Activated CD8-positive, alpha-beta T cell treated with anti-CD3 and anti-CD28 coated beads for 36 hours (primary cell): ENCODE measurements at regions not wholly inside any gene's neighbourhood (a gene's known extent, or its start where the extent isn't known, plus 50 kb on each side); places are given as distances from the start of the nearest gene placed in this dataset.

Experiments
- ATAC-seq: fragments of 200-7000 bp; cut with Tn5 transposase; one replicate; pipeline ENCODE4 v1.10.0; 2021; ENCODE audit warnings: mild to moderate bottlenecking, moderate library complexity
- CTCF ChIA-PET: fragments of 350-600 bp; sonication (Branson Sonifier 250); formaldehyde crosslinking; loops from one replicate; lab custom pipeline; 2021; ENCODE audit warnings: antibody characterized with exemption; lab: Charles Lee
- POLR2A ChIA-PET: fragments of 350-600 bp; sonication (Branson Sonifier 250); formaldehyde crosslinking; loops from one replicate; lab custom pipeline; 2021; ENCODE audit warnings: antibody characterized with exemption; lab: Charles Lee
- DNase-seq: peaks from one replicate; pipeline ENCODE4 v3.0.0-alpha.2; 2020
- H3K27ac Mint-ChIP-seq: one replicate; pipeline ENCODE4 v1.8.0; 2021; ENCODE audit warnings: mild to moderate bottlenecking, mixed read lengths
- H3K27me3 Mint-ChIP-seq: one replicate; pipeline ENCODE4 v1.8.0; 2021; ENCODE audit warnings: mixed read lengths
- H3K36me3 Mint-ChIP-seq: one replicate; pipeline ENCODE4 v1.8.0; 2021; ENCODE audit warnings: low read depth, mixed read lengths
- H3K4me1 Mint-ChIP-seq: one replicate; pipeline ENCODE4 v1.8.0; 2021; ENCODE audit warnings: low read depth, mixed read lengths
- H3K4me3 Mint-ChIP-seq: one replicate; pipeline ENCODE4 v1.8.0; 2021; ENCODE audit warnings: mild to moderate bottlenecking, moderate library complexity, mixed read lengths
- H3K9me3 Mint-ChIP-seq: one replicate; pipeline ENCODE4 v1.8.0; 2021; ENCODE audit warnings: mixed read lengths
- CTCF ChIP-seq: fragments of 200-600 bp; IDR thresholded peaks from one replicate; pipeline ENCODE4 v1.8.0; 2022; ENCODE audit warnings: antibody characterized with exemption, mild to moderate bottlenecking
- intact Hi-C: fragments of 100-400 bp; cut with micrococcal nuclease; formaldehyde crosslinking; loops from one replicate; pipeline ENCODE4 v1.10.0; 2022

DNA sequence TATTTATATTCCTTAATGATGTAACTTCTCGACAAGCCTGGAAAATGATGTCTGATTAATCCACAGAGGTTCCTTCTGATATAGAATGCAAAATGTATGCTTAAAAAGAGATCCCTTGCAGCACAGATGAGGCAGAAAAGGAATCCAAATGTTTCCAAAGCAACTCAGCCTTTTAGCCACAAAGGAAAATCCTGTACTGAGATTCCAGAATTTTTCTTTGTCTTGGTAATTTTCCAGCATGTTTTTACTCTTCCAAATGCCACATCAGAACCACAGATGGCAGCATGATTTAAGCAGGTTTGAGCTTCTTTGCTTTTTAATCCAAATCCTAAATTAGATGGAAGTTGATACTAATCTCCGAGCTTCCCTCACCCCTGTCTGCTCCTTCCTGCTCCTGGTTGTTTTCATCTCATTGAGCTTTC, 176.4 kb upstream of the PALMD start:
- Mint-ChIP-seq H3K4me1 (no peaks in the 10 kb centered on the region), H3K27ac (no peak overlapping the region), H3K4me3 (no peak overlapping the region), H3K27me3 (peaks cover 6% of the 10 kb centered on the region), H3K36me3 (no peaks in the 10 kb centered on the region), H3K9me3 (no peaks in the 10 kb centered on the region)
- POLR2A ChIA-PET, result no interaction called here
- intact Hi-C loops, result no loop called here
- ATAC-seq (no peak), DNase-seq (no peak)
- CTCF ChIA-PET, result no interaction called here
- no peak for TF ChIP-seq CTCF

GRCh38 chr1:99472893-99473292, 173.0 kb upstream of the PALMD start:
- Mint-ChIP-seq H3K27ac (no peak overlapping the region), H3K27me3 (peaks cover 9% of the 10 kb centered on the region), H3K36me3 (no peaks in the 10 kb centered on the region), H3K9me3 (no peaks in the 10 kb centered on the region), H3K4me3 (no peak overlapping the region), H3K4me1 (no peaks in the 10 kb centered on the region)
- no peak for TF ChIP-seq CTCF
- ChIA-PET CTCF (interaction anchor here (0.9 to 1.9 kb wide), 5 partner anchors 8 to 724 kb away, joined by 3 to 7 read pairs (median 3); no protein-coding TSS in a partner anchor), POLR2A (interaction anchor here (0.8 kb wide), 1 partner anchor 11 kb away, joined by 3 read pairs; no protein-coding TSS in a partner anchor)
- intact Hi-C loops, result no loop called here
- ATAC-seq (no peak), DNase-seq (no peak)

- Mint-ChIP-seq H3K27ac (no peak overlapping the region), H3K4me1 (no peaks in the 10 kb centered on the region), H3K27me3 (peaks cover 13% of the 10 kb centered on the region), H3K36me3 (no peaks in the 10 kb centered on the region), H3K9me3 (no peaks in the 10 kb centered on the region), H3K4me3 (no peak overlapping the region)
- TF ChIP-seq CTCF, result no peak
- no peak for DNase-seq
- ATAC-seq, result no peak
- intact Hi-C loops, result no loop called here
- POLR2A ChIA-PET, result no interaction called here
- CTCF ChIA-PET, result no interaction called here
These were observed 171.5 kb upstream of the PALMD start for GRCh38 chr1:99474350-99474893.

- DNase-seq (no peak), ATAC-seq (no peak)
- ChIA-PET POLR2A (no interaction called here), CTCF (no interaction called here)
- intact Hi-C loops, result no loop called here
- no peak for TF ChIP-seq CTCF
- Mint-ChIP-seq H3K4me1 (no peaks in the 10 kb centered on the region), H3K4me3 (no peak overlapping the region), H3K27me3 (peaks cover 13% of the 10 kb centered on the region), H3K36me3 (no peaks in the 10 kb centered on the region), H3K9me3 (no peaks in the 10 kb centered on the region), H3K27ac (no peak overlapping the region)
These were observed 169.9 kb upstream of the PALMD start for GRCh38 chr1:99476058-99476457.

DNA sequence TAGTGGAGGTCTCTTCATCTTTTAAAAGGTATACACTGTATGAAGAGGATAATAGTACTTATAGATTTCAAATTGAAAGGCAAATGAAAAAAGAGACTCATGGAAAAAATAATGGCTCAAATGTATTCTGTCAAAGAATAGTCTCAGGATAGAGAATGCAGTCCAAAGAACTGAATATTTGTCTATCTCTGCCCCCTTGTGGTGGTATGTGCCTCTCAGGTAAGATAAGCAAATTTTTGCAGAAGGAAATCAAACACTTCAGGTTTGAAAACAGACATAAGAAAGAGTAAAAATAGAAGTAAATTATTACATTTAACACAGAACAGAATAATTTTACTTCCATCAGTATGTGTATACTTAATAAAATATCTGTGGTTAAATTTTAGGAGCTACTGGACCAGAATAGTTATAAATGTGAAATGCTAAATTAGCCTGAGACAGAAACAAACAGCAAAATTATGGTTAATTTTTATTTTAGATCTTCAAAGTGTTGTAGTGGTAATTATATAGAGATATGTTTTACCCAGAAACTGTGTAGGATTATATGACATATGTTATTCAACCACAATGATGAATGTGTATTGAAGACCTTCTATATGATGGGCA, 164.4 kb upstream of the PALMD start:
- H3K27me3 Mint-ChIP-seq, result peaks cover 15% of the 10 kb centered on the region
- DNase-seq (peak; percentile 57), ATAC-seq (peak; percentile 60)
- intact Hi-C loops, result loop anchor here (2.0 to 10.0 kb wide), 2 partner anchors 301 to 687 kb away; no protein-coding TSS in a partner anchor
- ChIA-PET POLR2A (no interaction called here), CTCF (interaction anchor here (0.8 to 3.7 kb wide), 12 partner anchors 9 to 731 kb away, joined by 3 to 14 read pairs (median 5); no protein-coding TSS in a partner anchor)
- peak; percentile 87 for TF ChIP-seq CTCF
- H3K27ac Mint-ChIP-seq, result no peak overlapping the region
- H3K9me3 Mint-ChIP-seq, result no peaks in the 10 kb centered on the region
- H3K4me1 Mint-ChIP-seq, result no peaks in the 10 kb centered on the region
- no peaks in the 10 kb centered on the region for H3K36me3 Mint-ChIP-seq
- H3K4me3 Mint-ChIP-seq, result no peak overlapping the region
